GM23338 (cell line): ENCODE measurements at regions not wholly inside any gene's neighbourhood (a gene's known extent, or its start where the extent isn't known, plus 50 kb on each side); places are given as distances from the start of the nearest gene placed in this dataset.

Source experiments
- CREB1 ChIP-seq: fragments of 250-450 bp; sonication (Bioruptor Pico); IDR thresholded peaks from 2 replicates; pipeline ENCODE4 v1.5.0; 2020; ENCODE audit warnings: low read depth, mild to moderate bottlenecking, moderate library complexity
- CTCF ChIP-seq, 2 experiments: fragments of 200-600 bp in 1 of 2; sonication (generic) in 1 of 2; conservative IDR thresholded peaks; 2 replicates each; pipeline versions ENCODE4 v1.5.1 to v1.6.1; 2016 to 2017; ENCODE audit warnings: antibody characterized with exemption in 2 of 2, low read depth in 2 of 2, mild to moderate bottlenecking in 2 of 2, moderate library complexity in 1 of 2
- ETS1 ChIP-seq: IDR thresholded peaks from 2 replicates; pipeline ENCODE4 v1.6.1; 2016; ENCODE audit warnings: antibody characterized with exemption
- EZH2 ChIP-seq: fragments of 200-600 bp; sonication (generic); IDR thresholded peaks from one replicate; pipeline ENCODE4 v1.8.0; 2017; ENCODE audit warnings: antibody characterized with exemption, mild to moderate bottlenecking, low read depth; ENCODE audit not compliant: unreplicated experiment
- EZH2phosphoT487 ChIP-seq: fragments of 200-600 bp; sonication (generic); IDR thresholded peaks from one replicate; pipeline ENCODE4 v1.8.1; 2018; ENCODE audit warnings: antibody characterized with exemption; ENCODE audit not compliant: unreplicated experiment
- JUNB ChIP-seq: IDR thresholded peaks from one replicate; pipeline ENCODE4 v1.6.1; 2016; ENCODE audit warnings: antibody characterized with exemption; ENCODE audit not compliant: unreplicated experiment
- NANOG ChIP-seq: IDR thresholded peaks from 2 replicates; pipeline ENCODE4 v1.6.1; 2016; ENCODE audit warnings: antibody characterized with exemption, borderline replicate concordance
- POLR2AphosphoS5 ChIP-seq: IDR thresholded peaks from 2 replicates; pipeline ENCODE4 v1.6.1; 2016; ENCODE audit warnings: antibody characterized with exemption, low read depth
- REST ChIP-seq: IDR thresholded peaks from one replicate; pipeline ENCODE4 v1.6.1; 2018; ENCODE audit warnings: antibody characterized with exemption; ENCODE audit not compliant: unreplicated experiment
- STAT1 ChIP-seq: IDR thresholded peaks from one replicate; pipeline ENCODE4 v1.6.1; 2016; ENCODE audit warnings: antibody characterized with exemption; ENCODE audit not compliant: unreplicated experiment
- ZNF114 ChIP-seq: fragments of 250-450 bp; sonication (Bioruptor Pico); IDR thresholded peaks from 2 replicates; pipeline ENCODE4 v1.5.0; 2020; ENCODE audit warnings: mild to moderate bottlenecking, moderate library complexity
- ZNF331 ChIP-seq: fragments of 250-450 bp; sonication (Bioruptor Pico); IDR thresholded peaks from 2 replicates; pipeline ENCODE4 v1.5.0; 2020; ENCODE audit warnings: low read depth, mild to moderate bottlenecking, moderate library complexity
- ZNF462 ChIP-seq: fragments of 250-450 bp; sonication (Bioruptor Pico); IDR thresholded peaks from 2 replicates; pipeline ENCODE4 v1.5.0; 2020; ENCODE audit warnings: mild to moderate bottlenecking, moderate library complexity

- TF ChIP-seq CTCF (conservative IDR thresholded peaks at IDR 0.05; ENCODE audit: low read depth in 2 of 2) (no peak), EZH2 (no peak), REST (no peak), POLR2AphosphoS5 (no peak), NANOG (no peak), CREB1 (CRISPR knock-in tag) (no peak), EZH2phosphoT487 (no peak), ZNF114 (no peak), ZNF331 (CRISPR knock-in tag) (no peak), ETS1 (no peak), STAT1 (no peak), ZNF462 (CRISPR knock-in tag) (no peak), JUNB (no peak)
Measured at GRCh38 chr3:177674186-177674585, 476.9 kb upstream of the TBL1XR1 start.
